ENCODE measurements at regions not wholly inside any gene's neighbourhood (a gene's known extent, or its start where the extent isn't known, plus 50 kb on each side); places are given as distances from the start of the nearest gene placed in this dataset.

DNA sequence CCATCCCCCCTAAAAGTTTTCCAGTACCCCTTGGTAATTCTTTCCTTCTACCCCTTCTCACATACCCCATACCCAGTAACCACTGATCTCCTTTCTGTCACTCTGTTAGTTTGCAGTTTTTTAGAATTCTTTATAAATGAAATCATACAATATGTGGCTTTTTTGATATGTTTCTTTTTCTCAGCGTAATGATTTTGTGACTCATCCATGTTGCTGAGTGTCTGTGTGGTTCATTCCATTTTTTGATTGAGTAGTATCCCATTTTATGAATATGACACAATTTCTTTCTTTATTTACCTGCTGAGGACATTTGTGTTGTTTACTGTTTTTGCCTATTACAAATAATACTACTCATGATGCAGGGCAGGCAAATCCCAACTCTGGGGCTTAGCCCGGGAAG, 1605.3 kb downstream of the BRINP3 start:
- DNase-seq = no peak
- Histone ChIP-seq H3K4me3 (ENCODE audit: low read length in 2 of 2) (no peak overlapping the region), H3K27me3 (ENCODE audit: insufficient read depth, low read length) (no peaks in the 10 kb centered on the region), H3K27ac (ENCODE audit: low read depth, low read length) (no peak overlapping the region), H3K4me1 (ENCODE audit: insufficient read depth, low read length) (no peaks in the 10 kb centered on the region), H3K9me3 (ENCODE audit: control insufficient read depth in 1 of 2, low read length in 2 of 2) (no peaks in the 10 kb centered on the region), H3K36me3 (ENCODE audit: insufficient read depth, low read length) (no peaks in the 10 kb centered on the region)
- POLR2A ChIA-PET (ENCODE audit: partially characterized antibody) = no interaction called here
- peaks cover 0 to 15% (median 2%) of the 10 kb centered on the region in 8 donors for H3K9me3 Mint-ChIP-seq
- H3K36me3 Mint-ChIP-seq = no peaks in the 10 kb centered on the region
- no peak overlapping the region for H3K27ac Mint-ChIP-seq
- CTCF ChIA-PET (ENCODE audit: partially characterized antibody) = no interaction called here
- no peaks in the 10 kb centered on the region for H3K27me3 Mint-ChIP-seq
- H3K4me1 Mint-ChIP-seq = no peaks in the 10 kb centered on the region
- intact Hi-C loops (cut with micrococcal nuclease) = no loop called here
- no peak overlapping the region for H3K4me3 Mint-ChIP-seq

- POLR2A ChIA-PET (ENCODE audit: partially characterized antibody) = no interaction called here
- no peaks in the 10 kb centered on the region for H3K36me3 Mint-ChIP-seq
- Histone ChIP-seq H3K27ac (ENCODE audit: low read depth, low read length) (no peak overlapping the region), H3K4me3 (ENCODE audit: low read length in 2 of 2) (no peak overlapping the region), H3K27me3 (ENCODE audit: insufficient read depth, low read length) (no peaks in the 10 kb centered on the region), H3K9me3 (ENCODE audit: control insufficient read depth in 1 of 2, low read length in 2 of 2) (no peaks in the 10 kb centered on the region), H3K36me3 (ENCODE audit: insufficient read depth, low read length) (no peaks in the 10 kb centered on the region), H3K4me1 (ENCODE audit: insufficient read depth, low read length) (no peaks in the 10 kb centered on the region)
- H3K9me3 Mint-ChIP-seq = peaks cover 0 to 24% (median 3%) of the 10 kb centered on the region in 8 donors
- intact Hi-C loops (cut with micrococcal nuclease) = no loop called here
- no peak overlapping the region for H3K27ac Mint-ChIP-seq
- H3K27me3 Mint-ChIP-seq = no peaks in the 10 kb centered on the region
- H3K4me3 Mint-ChIP-seq = no peak overlapping the region
- H3K4me1 Mint-ChIP-seq = no peaks in the 10 kb centered on the region
- CTCF ChIA-PET (ENCODE audit: partially characterized antibody) = interaction anchor here (1.3 kb wide), 1 partner anchor 9 kb away, joined by 3 read pairs; no protein-coding TSS in a partner anchor
- no peak for DNase-seq
Measured at GRCh38 chr1:188877668-188878067, 1600.0 kb downstream of the BRINP3 start.

DNA sequence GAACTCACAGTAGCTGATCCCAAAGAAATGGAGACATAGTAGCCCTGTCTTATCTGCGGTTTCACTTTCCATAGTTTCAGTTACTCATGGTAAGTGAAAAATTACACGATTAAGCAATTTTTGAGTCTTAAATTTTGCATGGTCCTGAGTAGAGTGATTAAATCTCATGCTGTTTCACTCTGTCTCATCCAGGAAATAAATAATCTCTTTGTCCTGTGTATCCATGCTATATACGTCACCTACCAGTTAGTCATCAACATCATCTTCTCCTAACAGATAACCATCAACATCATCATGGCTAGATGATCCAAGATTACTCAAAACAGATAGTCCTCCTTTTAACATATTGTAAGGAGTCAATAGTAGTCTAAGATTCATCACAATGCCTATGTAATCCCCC, 1589.3 kb downstream of the BRINP3 start:
- Mint-ChIP-seq H3K4me3 (no peak overlapping the region), H3K27me3 (no peaks in the 10 kb centered on the region), H3K9me3 (peaks cover under 1 to 10% (median 4%) of the 10 kb centered on the region in 8 donors), H3K27ac (no peak overlapping the region), H3K4me1 (no peaks in the 10 kb centered on the region), H3K36me3 (no peaks in the 10 kb centered on the region)
- Histone ChIP-seq H3K4me1 (ENCODE audit: insufficient read depth, low read length) (no peaks in the 10 kb centered on the region), H3K27ac (ENCODE audit: low read depth, low read length) (no peak overlapping the region), H3K27me3 (ENCODE audit: insufficient read depth, low read length) (no peaks in the 10 kb centered on the region), H3K4me3 (ENCODE audit: low read length in 2 of 2) (no peak overlapping the region), H3K36me3 (ENCODE audit: insufficient read depth, low read length) (no peaks in the 10 kb centered on the region), H3K9me3 (ENCODE audit: control insufficient read depth in 1 of 2, low read length in 2 of 2) (peaks cover 0 to 4% of the 10 kb centered on the region in 2 donors)
- ChIA-PET POLR2A (ENCODE audit: partially characterized antibody) (no interaction called here), CTCF (ENCODE audit: partially characterized antibody) (no interaction called here)
- intact Hi-C loops (cut with micrococcal nuclease) = no loop called here
- no peak for DNase-seq

DNA sequence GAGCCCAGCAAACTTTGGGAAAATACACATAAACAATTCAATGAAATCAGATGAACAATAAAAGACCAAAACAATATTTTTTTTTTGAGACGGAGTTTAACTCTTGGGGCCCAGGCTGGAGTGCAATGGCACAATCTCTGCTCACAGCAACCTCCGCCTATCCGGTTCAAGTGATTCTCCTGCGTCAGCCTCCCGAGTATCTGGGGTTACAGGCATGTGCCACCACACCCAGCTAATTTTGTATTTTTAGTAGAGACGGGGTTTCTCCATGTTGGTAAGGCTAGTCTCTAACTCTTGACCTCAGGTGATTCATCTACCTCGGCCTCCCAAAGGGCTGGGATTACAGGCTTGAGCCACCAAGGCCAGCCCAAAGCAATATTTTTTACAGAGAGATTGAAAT, 1588.5 kb downstream of the BRINP3 start:
- peaks cover 0 to 4% of the 10 kb centered on the region in 2 donors for H3K9me3 ChIP-seq (ENCODE audit: control insufficient read depth in 1 of 2, low read length in 2 of 2)
- no peak overlapping the region for H3K4me3 ChIP-seq (ENCODE audit: low read length in 2 of 2)
- no peaks in the 10 kb centered on the region for H3K36me3 ChIP-seq (ENCODE audit: insufficient read depth, low read length)
- H3K27ac ChIP-seq (ENCODE audit: low read depth, low read length) = no peak overlapping the region
- no peaks in the 10 kb centered on the region for H3K4me1 ChIP-seq (ENCODE audit: insufficient read depth, low read length)
- Mint-ChIP-seq H3K36me3 (no peaks in the 10 kb centered on the region), H3K27me3 (no peaks in the 10 kb centered on the region), H3K9me3 (peaks cover 0 to 11% (median 4%) of the 10 kb centered on the region in 8 donors), H3K27ac (no peak overlapping the region), H3K4me3 (no peak overlapping the region), H3K4me1 (no peaks in the 10 kb centered on the region)
- intact Hi-C loops (cut with micrococcal nuclease) = no loop called here
- DNase-seq = no peak
- ChIA-PET CTCF (ENCODE audit: partially characterized antibody) (no interaction called here), POLR2A (ENCODE audit: partially characterized antibody) (no interaction called here)
- no peaks in the 10 kb centered on the region for H3K27me3 ChIP-seq (ENCODE audit: insufficient read depth, low read length)

- intact Hi-C loops (cut with micrococcal nuclease) = no loop called here
- Mint-ChIP-seq H3K27me3 (no peaks in the 10 kb centered on the region), H3K9me3 (peaks cover 0 to 11% (median 2%) of the 10 kb centered on the region in 8 donors), H3K4me1 (no peaks in the 10 kb centered on the region), H3K27ac (no peak overlapping the region), H3K36me3 (no peaks in the 10 kb centered on the region), H3K4me3 (no peak overlapping the region)
- H3K27ac ChIP-seq (ENCODE audit: low read depth, low read length) = no peak overlapping the region
- ChIA-PET CTCF (ENCODE audit: partially characterized antibody) (no interaction called here), POLR2A (ENCODE audit: partially characterized antibody) (no interaction called here)
- DNase-seq = no peak
- peaks cover 0 to 4% of the 10 kb centered on the region in 2 donors for H3K9me3 ChIP-seq (ENCODE audit: control insufficient read depth in 1 of 2, low read length in 2 of 2)
- H3K4me3 ChIP-seq (ENCODE audit: low read length in 2 of 2) = no peak overlapping the region
- H3K36me3 ChIP-seq (ENCODE audit: insufficient read depth, low read length) = no peaks in the 10 kb centered on the region
- H3K27me3 ChIP-seq (ENCODE audit: insufficient read depth, low read length) = no peaks in the 10 kb centered on the region
- no peaks in the 10 kb centered on the region for H3K4me1 ChIP-seq (ENCODE audit: insufficient read depth, low read length)
Measured at GRCh38 chr1:188891958-188892357, 1585.7 kb downstream of the BRINP3 start.

GRCh38 chr1:188895611-188896010, 1582.1 kb downstream of the BRINP3 start:
- no peaks in the 10 kb centered on the region for H3K9me3 ChIP-seq (ENCODE audit: control insufficient read depth in 1 of 2, low read length in 2 of 2)
- H3K4me3 Mint-ChIP-seq = no peak overlapping the region
- no peaks in the 10 kb centered on the region for H3K4me1 Mint-ChIP-seq

GRCh38 chr1:188903241-188903640, 1574.4 kb downstream of the BRINP3 start:
- Mint-ChIP-seq H3K9me3 (peaks cover 0 to 12% (median 7%) of the 10 kb centered on the region in 8 donors), H3K27me3 (no peaks in the 10 kb centered on the region), H3K4me1 (no peaks in the 10 kb centered on the region), H3K4me3 (no peak overlapping the region), H3K36me3 (no peaks in the 10 kb centered on the region), H3K27ac (no peak overlapping the region)
- H3K27me3 ChIP-seq (ENCODE audit: insufficient read depth, low read length) = no peaks in the 10 kb centered on the region
- ChIA-PET POLR2A (ENCODE audit: partially characterized antibody) (no interaction called here), CTCF (ENCODE audit: partially characterized antibody) (no interaction called here)
- no peaks in the 10 kb centered on the region for H3K4me1 ChIP-seq (ENCODE audit: insufficient read depth, low read length)
- H3K4me3 ChIP-seq (ENCODE audit: low read length in 2 of 2) = no peak overlapping the region
- no peak for DNase-seq
- intact Hi-C loops (cut with micrococcal nuclease) = no loop called here
- no peaks in the 10 kb centered on the region for H3K9me3 ChIP-seq (ENCODE audit: control insufficient read depth in 1 of 2, low read length in 2 of 2)
- H3K36me3 ChIP-seq (ENCODE audit: insufficient read depth, low read length) = no peaks in the 10 kb centered on the region
- no peak overlapping the region for H3K27ac ChIP-seq (ENCODE audit: low read depth, low read length)

More at GRCh38 chr1:188895611-188896010, 1582.1 kb downstream of the BRINP3 start:
- Histone ChIP-seq H3K4me1 (ENCODE audit: insufficient read depth, low read length) (no peaks in the 10 kb centered on the region), H3K4me3 (ENCODE audit: low read length in 2 of 2) (no peak overlapping the region), H3K27ac (ENCODE audit: low read depth, low read length) (no peak overlapping the region), H3K27me3 (ENCODE audit: insufficient read depth, low read length) (no peaks in the 10 kb centered on the region), H3K36me3 (ENCODE audit: insufficient read depth, low read length) (no peaks in the 10 kb centered on the region)
- CTCF ChIA-PET (ENCODE audit: partially characterized antibody) = no interaction called here
- intact Hi-C loops (cut with micrococcal nuclease) = no loop called here
- Mint-ChIP-seq H3K36me3 (no peaks in the 10 kb centered on the region), H3K27me3 (no peaks in the 10 kb centered on the region), H3K27ac (no peak overlapping the region), H3K9me3 (peaks cover 0 to 10% (median 2%) of the 10 kb centered on the region in 8 donors)
- DNase-seq = no peak
- POLR2A ChIA-PET (ENCODE audit: partially characterized antibody) = no interaction called here

DNA sequence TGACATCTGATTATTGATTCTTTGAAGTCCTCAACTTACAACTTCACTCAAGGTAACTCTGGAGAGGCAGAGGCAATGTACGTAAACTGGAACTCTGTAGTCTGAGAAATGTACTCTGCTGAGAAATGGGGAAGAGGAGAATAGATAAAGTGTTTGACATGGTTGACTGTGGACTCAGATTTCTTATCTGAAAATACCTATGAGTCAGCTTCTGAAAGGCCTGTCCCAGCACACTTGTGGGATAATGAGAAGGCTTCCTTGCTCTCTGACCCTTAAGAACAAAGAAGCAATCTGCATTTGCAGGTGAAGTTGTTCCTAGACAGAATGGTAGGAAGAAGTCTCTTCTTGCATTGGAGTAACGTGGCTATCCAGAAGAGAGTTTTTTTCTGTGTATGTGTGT, 1573.5 kb downstream of the BRINP3 start:
- Mint-ChIP-seq H3K27me3 (no peaks in the 10 kb centered on the region), H3K4me1 (no peaks in the 10 kb centered on the region), H3K9me3 (peaks cover 0 to 12% (median 7%) of the 10 kb centered on the region in 8 donors), H3K36me3 (no peaks in the 10 kb centered on the region), H3K4me3 (peak overlapping the region in 1 of 8 donors; percentile 9), H3K27ac (no peak overlapping the region)
- no peaks in the 10 kb centered on the region for H3K9me3 ChIP-seq (ENCODE audit: control insufficient read depth in 1 of 2, low read length in 2 of 2)
- no peak overlapping the region for H3K27ac ChIP-seq (ENCODE audit: low read depth, low read length)
- no peak for DNase-seq
- H3K36me3 ChIP-seq (ENCODE audit: insufficient read depth, low read length) = no peaks in the 10 kb centered on the region
- POLR2A ChIA-PET (ENCODE audit: partially characterized antibody) = no interaction called here
- intact Hi-C loops (cut with micrococcal nuclease) = no loop called here
- CTCF ChIA-PET (ENCODE audit: partially characterized antibody) = no interaction called here
- no peak overlapping the region for H3K4me3 ChIP-seq (ENCODE audit: low read length in 2 of 2)
- no peaks in the 10 kb centered on the region for H3K4me1 ChIP-seq (ENCODE audit: insufficient read depth, low read length)
- no peaks in the 10 kb centered on the region for H3K27me3 ChIP-seq (ENCODE audit: insufficient read depth, low read length)
